Hematopoietic multipotent progenitor cell treated with erythropoietin and hydrocortisone succinate and interleukin-3 and kit ligand, for 6 days (in vitro differentiated cells): ENCODE measurements at regions not wholly inside any gene's neighbourhood (a gene's known extent, or its start where the extent isn't known, plus 50 kb on each side); places are given as distances from the start of the nearest gene placed in this dataset.
A peak's percentile ranks its signal among the peaks of the same experiment; 100 is the strongest.

Source experiments
- DNase-seq: peaks from one replicate; pipeline ENCODE4 v3.0.0-alpha.2; 2015

GRCh38 chrX:42616981-42617380 is 161.0 kb downstream of the PPP1R2C start:
- DNase-seq: no peak

- peak; percentile 1 for DNase-seq
Observed at GRCh38 chrX:42615161-42615563, 162.8 kb downstream of the PPP1R2C start.

- DNase-seq: no peak
Observed at GRCh38 chrX:42606591-42606990, 171.4 kb downstream of the PPP1R2C start.

GRCh38 chrX:42604302-42604701 is 173.7 kb downstream of the PPP1R2C start:
- DNase-seq: no peak

- no peak for DNase-seq
Observed at GRCh38 chrX:42603016-42603415, 174.9 kb downstream of the PPP1R2C start.

- no peak for DNase-seq
Observed at GRCh38 chrX:42602566-42602965, 175.4 kb downstream of the PPP1R2C start.

- DNase-seq: no peak
Observed at GRCh38 chrX:42602136-42602535, 175.8 kb downstream of the PPP1R2C start.

GRCh38 chrX:42597481-42597880 is 180.5 kb downstream of the PPP1R2C start:
- no peak for DNase-seq

- DNase-seq: no peak
Observed at GRCh38 chrX:42585842-42586621, 191.9 kb downstream of the PPP1R2C start.

- no peak for DNase-seq
Observed at GRCh38 chrX:42577936-42578470, 200.0 kb downstream of the PPP1R2C start.

- DNase-seq: no peak
Observed at GRCh38 chrX:42567268-42567667, 210.7 kb downstream of the PPP1R2C start.

GRCh38 chrX:42565739-42566138 is 212.2 kb downstream of the PPP1R2C start:
- no peak for DNase-seq

- DNase-seq: no peak
Observed at GRCh38 chrX:42546800-42547199, 231.2 kb downstream of the PPP1R2C start.

GRCh38 chrX:42544883-42545282 is 233.1 kb downstream of the PPP1R2C start:
- no peak for DNase-seq

GRCh38 chrX:42541554-42541953 is 236.4 kb downstream of the PPP1R2C start:
- no peak for DNase-seq

- no peak for DNase-seq
Observed at GRCh38 chrX:42540146-42540545, 237.8 kb downstream of the PPP1R2C start.

- no peak for DNase-seq
Observed at GRCh38 chrX:42538405-42538804, 239.6 kb downstream of the PPP1R2C start.

GRCh38 chrX:42536286-42536685 is 241.7 kb downstream of the PPP1R2C start:
- no peak for DNase-seq

- no peak for DNase-seq
Observed at GRCh38 chrX:42535233-42535632, 242.7 kb downstream of the PPP1R2C start.

- DNase-seq: no peak
Observed at GRCh38 chrX:42533761-42534160, 244.2 kb downstream of the PPP1R2C start.

- no peak for DNase-seq
Observed at GRCh38 chrX:42531441-42531840, 246.5 kb downstream of the PPP1R2C start.

GRCh38 chrX:42530027-42530426 is 247.9 kb downstream of the PPP1R2C start:
- DNase-seq: no peak

- no peak for DNase-seq
Observed at GRCh38 chrX:42524379-42524778, 253.6 kb downstream of the PPP1R2C start.

GRCh38 chrX:42519666-42520231 is 258.2 kb downstream of the PPP1R2C start:
- peak; percentile 3 for DNase-seq

GRCh38 chrX:42515939-42516338 is 262.0 kb downstream of the PPP1R2C start:
- DNase-seq: no peak
